ENCODE measurements at regions not wholly inside any gene's neighbourhood (a gene's known extent, or its start where the extent isn't known, plus 50 kb on each side); places are given as distances from the start of the nearest gene placed in this dataset.

- no peak overlapping the region for H3K4me3 ChIP-seq (ENCODE audit: low read length in 2 of 2)
- 52 to 56% methylated on average over 4 of the region's 4 CpGs for WGBS, 2 donors
- H3K9me3 ChIP-seq (ENCODE audit: control insufficient read depth, low read length) = no peaks in the 10 kb centered on the region
- no peaks in the 10 kb centered on the region for H3K27me3 ChIP-seq (ENCODE audit: control insufficient read depth in 1 of 2, insufficient read depth in 2 of 2, low read length in 1 of 2)
- intact Hi-C loops (cut with DNase I) = no loop called here
- DNase-seq (no peak), ATAC-seq (ENCODE audit: low FRiP score) (no peak)
- no peaks in the 10 kb centered on the region for H3K36me3 ChIP-seq (ENCODE audit: control insufficient read depth in 1 of 2, insufficient read depth in 2 of 2, low read length in 1 of 2)
- peaks cover 0 to 1% of the 10 kb centered on the region in 2 donors for H3K4me1 ChIP-seq (ENCODE audit: control insufficient read depth in 1 of 2, insufficient read depth in 2 of 2, low read length in 2 of 2)
- no peak overlapping the region for H3K27ac ChIP-seq (ENCODE audit: low read depth in 1 of 2, low read length in 2 of 2)
Measured at GRCh38 chr7:114784177-114784576, 137.7 kb upstream of the MDFIC start.

GRCh38 chr7:114784746-114785145, 137.1 kb upstream of the MDFIC start:
- intact Hi-C loops (cut with DNase I) = no loop called here
- ATAC-seq (ENCODE audit: low FRiP score) (no peak), DNase-seq (no peak)
- WGBS, 2 donors = 67 to 70% methylated on average over 1 of the region's 1 CpG
- no peak overlapping the region for H3K4me3 ChIP-seq (ENCODE audit: low read length in 2 of 2)
- H3K9me3 ChIP-seq (ENCODE audit: control insufficient read depth, low read length) = no peaks in the 10 kb centered on the region
- peaks cover 0 to 3% of the 10 kb centered on the region in 2 donors for H3K4me1 ChIP-seq (ENCODE audit: control insufficient read depth in 1 of 2, insufficient read depth in 2 of 2, low read length in 2 of 2)
- H3K27me3 ChIP-seq (ENCODE audit: control insufficient read depth in 1 of 2, insufficient read depth in 2 of 2, low read length in 1 of 2) = no peaks in the 10 kb centered on the region
- no peaks in the 10 kb centered on the region for H3K36me3 ChIP-seq (ENCODE audit: control insufficient read depth in 1 of 2, insufficient read depth in 2 of 2, low read length in 1 of 2)
- H3K27ac ChIP-seq (ENCODE audit: low read depth in 1 of 2, low read length in 2 of 2) = no peak overlapping the region

- Histone ChIP-seq H3K36me3 (ENCODE audit: control insufficient read depth in 1 of 2, insufficient read depth in 2 of 2, low read length in 1 of 2) (no peaks in the 10 kb centered on the region), H3K4me1 (ENCODE audit: control insufficient read depth in 1 of 2, insufficient read depth in 2 of 2, low read length in 2 of 2) (peaks cover 0 to 4% of the 10 kb centered on the region in 2 donors), H3K4me3 (ENCODE audit: low read length in 2 of 2) (no peak overlapping the region), H3K27ac (ENCODE audit: low read depth in 1 of 2, low read length in 2 of 2) (no peak overlapping the region), H3K27me3 (ENCODE audit: control insufficient read depth in 1 of 2, insufficient read depth in 2 of 2, low read length in 1 of 2) (no peaks in the 10 kb centered on the region), H3K9me3 (ENCODE audit: control insufficient read depth, low read length) (no peaks in the 10 kb centered on the region)
- WGBS, 2 donors = 68 to 74% methylated on average over 3 of the region's 3 CpGs
- no peak for DNase-seq
- intact Hi-C loops (cut with DNase I) = no loop called here
- no peak for ATAC-seq (ENCODE audit: low FRiP score)
Measured at GRCh38 chr7:114785496-114785895, 136.4 kb upstream of the MDFIC start.

- no peak for ATAC-seq (ENCODE audit: low FRiP score)
- H3K27ac ChIP-seq (ENCODE audit: low read depth in 1 of 2, low read length in 2 of 2) = no peak overlapping the region
- 88 to 90% methylated on average over 7 of the region's 7 CpGs for WGBS, 2 donors
- no peak overlapping the region for H3K4me3 ChIP-seq (ENCODE audit: low read length in 2 of 2)
- no peaks in the 10 kb centered on the region for H3K9me3 ChIP-seq (ENCODE audit: control insufficient read depth, low read length)
- H3K4me1 ChIP-seq (ENCODE audit: control insufficient read depth in 1 of 2, insufficient read depth in 2 of 2, low read length in 2 of 2) = peaks cover 4% of the 10 kb centered on the region in 2 donors
- intact Hi-C loops (cut with DNase I) = no loop called here
- H3K27me3 ChIP-seq (ENCODE audit: control insufficient read depth in 1 of 2, insufficient read depth in 2 of 2, low read length in 1 of 2) = no peaks in the 10 kb centered on the region
- H3K36me3 ChIP-seq (ENCODE audit: control insufficient read depth in 1 of 2, insufficient read depth in 2 of 2, low read length in 1 of 2) = no peaks in the 10 kb centered on the region
- no peak for DNase-seq
Measured at GRCh38 chr7:114786455-114786854, 135.4 kb upstream of the MDFIC start.

GRCh38 chr7:114787556-114787955, 134.3 kb upstream of the MDFIC start:
- DNase-seq (no peak), ATAC-seq (ENCODE audit: low FRiP score) (no peak)
- H3K4me3 ChIP-seq (ENCODE audit: low read length in 2 of 2) = no peak overlapping the region
- 88 to 90% methylated on average over 1 of the region's 1 CpG for WGBS, 2 donors
- H3K9me3 ChIP-seq (ENCODE audit: control insufficient read depth, low read length) = no peaks in the 10 kb centered on the region
- intact Hi-C loops (cut with DNase I) = no loop called here
- peaks cover 4% of the 10 kb centered on the region in 2 donors for H3K4me1 ChIP-seq (ENCODE audit: control insufficient read depth in 1 of 2, insufficient read depth in 2 of 2, low read length in 2 of 2)
- no peak overlapping the region for H3K27ac ChIP-seq (ENCODE audit: low read depth in 1 of 2, low read length in 2 of 2)
- H3K36me3 ChIP-seq (ENCODE audit: control insufficient read depth in 1 of 2, insufficient read depth in 2 of 2, low read length in 1 of 2) = no peaks in the 10 kb centered on the region
- H3K27me3 ChIP-seq (ENCODE audit: control insufficient read depth in 1 of 2, insufficient read depth in 2 of 2, low read length in 1 of 2) = no peaks in the 10 kb centered on the region

GRCh38 chr7:114788706-114789105, 133.2 kb upstream of the MDFIC start:
- WGBS, 2 donors = 94 to 95% methylated on average over 4 of the region's 4 CpGs
- Histone ChIP-seq H3K9me3 (ENCODE audit: control insufficient read depth, low read length) (no peaks in the 10 kb centered on the region), H3K4me3 (ENCODE audit: low read length in 2 of 2) (no peak overlapping the region), H3K36me3 (ENCODE audit: control insufficient read depth in 1 of 2, insufficient read depth in 2 of 2, low read length in 1 of 2) (no peaks in the 10 kb centered on the region), H3K4me1 (ENCODE audit: control insufficient read depth in 1 of 2, insufficient read depth in 2 of 2, low read length in 2 of 2) (peaks cover 4 to 6% of the 10 kb centered on the region in 2 donors), H3K27ac (ENCODE audit: low read depth in 1 of 2, low read length in 2 of 2) (no peak overlapping the region), H3K27me3 (ENCODE audit: control insufficient read depth in 1 of 2, insufficient read depth in 2 of 2, low read length in 1 of 2) (no peaks in the 10 kb centered on the region)
- ATAC-seq (ENCODE audit: low FRiP score) = no peak
- DNase-seq = no peak
- intact Hi-C loops (cut with DNase I) = no loop called here

- intact Hi-C loops (cut with DNase I) = no loop called here
- Histone ChIP-seq H3K9me3 (ENCODE audit: control insufficient read depth, low read length) (no peaks in the 10 kb centered on the region), H3K27me3 (ENCODE audit: control insufficient read depth in 1 of 2, insufficient read depth in 2 of 2, low read length in 1 of 2) (no peaks in the 10 kb centered on the region), H3K4me1 (ENCODE audit: control insufficient read depth in 1 of 2, insufficient read depth in 2 of 2, low read length in 2 of 2) (peaks cover 4 to 6% of the 10 kb centered on the region in 2 donors), H3K36me3 (ENCODE audit: control insufficient read depth in 1 of 2, insufficient read depth in 2 of 2, low read length in 1 of 2) (no peaks in the 10 kb centered on the region), H3K4me3 (ENCODE audit: low read length in 2 of 2) (no peak overlapping the region), H3K27ac (ENCODE audit: low read depth in 1 of 2, low read length in 2 of 2) (no peak overlapping the region)
- ATAC-seq (ENCODE audit: low FRiP score) (no peak), DNase-seq (no peak)
- WGBS, 2 donors = 79 to 81% methylated on average over 2 of the region's 2 CpGs
Measured at GRCh38 chr7:114789161-114789560, 132.7 kb upstream of the MDFIC start.

GRCh38 chr7:114789871-114790311, 132.0 kb upstream of the MDFIC start:
- H3K4me1 ChIP-seq (ENCODE audit: control insufficient read depth in 1 of 2, insufficient read depth in 2 of 2, low read length in 2 of 2) = peaks cover 4 to 5% of the 10 kb centered on the region in 2 donors
- ATAC-seq (ENCODE audit: low FRiP score) (no peak), DNase-seq (no peak)
- H3K9me3 ChIP-seq (ENCODE audit: control insufficient read depth, low read length) = no peaks in the 10 kb centered on the region
- H3K27ac ChIP-seq (ENCODE audit: low read depth in 1 of 2, low read length in 2 of 2) = no peak overlapping the region
- H3K27me3 ChIP-seq (ENCODE audit: control insufficient read depth in 1 of 2, insufficient read depth in 2 of 2, low read length in 1 of 2) = no peaks in the 10 kb centered on the region
- intact Hi-C loops (cut with DNase I) = no loop called here
- no peaks in the 10 kb centered on the region for H3K36me3 ChIP-seq (ENCODE audit: control insufficient read depth in 1 of 2, insufficient read depth in 2 of 2, low read length in 1 of 2)
- 49 to 65% methylated on average over 3 of the region's 3 CpGs for WGBS, 2 donors
- no peak overlapping the region for H3K4me3 ChIP-seq (ENCODE audit: low read length in 2 of 2)

- no peaks in the 10 kb centered on the region for H3K36me3 ChIP-seq (ENCODE audit: control insufficient read depth in 1 of 2, insufficient read depth in 2 of 2, low read length in 1 of 2)
- no peaks in the 10 kb centered on the region for H3K27me3 ChIP-seq (ENCODE audit: control insufficient read depth in 1 of 2, insufficient read depth in 2 of 2, low read length in 1 of 2)
- H3K4me1 ChIP-seq (ENCODE audit: control insufficient read depth in 1 of 2, insufficient read depth in 2 of 2, low read length in 2 of 2) = peaks cover 4 to 6% of the 10 kb centered on the region in 2 donors
- intact Hi-C loops (cut with DNase I) = no loop called here
- no peak overlapping the region for H3K4me3 ChIP-seq (ENCODE audit: low read length in 2 of 2)
- 3 to 5% methylated on average over 1 of the region's 1 CpG for WGBS, 2 donors
- H3K27ac ChIP-seq (ENCODE audit: low read depth in 1 of 2, low read length in 2 of 2) = no peak overlapping the region
- no peak for DNase-seq
- no peaks in the 10 kb centered on the region for H3K9me3 ChIP-seq (ENCODE audit: control insufficient read depth, low read length)
- no peak for ATAC-seq (ENCODE audit: low FRiP score)
Measured at GRCh38 chr7:114790521-114790920, 131.4 kb upstream of the MDFIC start.

Measured in aorta (tissue), 5 donors.